Glutamatergic neuron (in vitro differentiated cells): ENCODE measurements at regions not wholly inside any gene's neighbourhood (a gene's known extent, or its start where the extent isn't known, plus 50 kb on each side); places are given as distances from the start of the nearest gene placed in this dataset.

Experiments
- DNase-seq: peaks from one replicate; pipeline ENCODE4 v3.0.0; 2022
- H3K27ac Mint-ChIP-seq: one replicate; pipeline ENCODE4 v1.8.0; 2020; ENCODE audit warnings: mild to moderate bottlenecking, mixed read lengths, inconsistent platforms; ENCODE audit not compliant: unreplicated experiment
- H3K27me3 Mint-ChIP-seq: one replicate; pipeline ENCODE4 v1.8.0; 2020; ENCODE audit warnings: mild to moderate bottlenecking, moderate library complexity, mixed read lengths, inconsistent platforms; ENCODE audit not compliant: unreplicated experiment
- H3K36me3 Mint-ChIP-seq: one replicate; pipeline ENCODE4 v1.8.0; 2020; ENCODE audit warnings: mild to moderate bottlenecking, mixed read lengths, inconsistent platforms; ENCODE audit not compliant: unreplicated experiment
- H3K4me1 Mint-ChIP-seq: one replicate; pipeline ENCODE4 v1.8.0; 2020; ENCODE audit warnings: mild to moderate bottlenecking, low read depth, mixed read lengths, inconsistent platforms; ENCODE audit not compliant: unreplicated experiment
- H3K4me3 Mint-ChIP-seq: one replicate; pipeline ENCODE4 v1.8.0; 2020; ENCODE audit warnings: mild to moderate bottlenecking, mixed read lengths, inconsistent platforms; ENCODE audit not compliant: unreplicated experiment
- H3K9me3 Mint-ChIP-seq: one replicate; pipeline ENCODE4 v1.8.0; 2020; ENCODE audit warnings: mild to moderate bottlenecking, moderate library complexity, mixed read lengths, inconsistent platforms; ENCODE audit not compliant: unreplicated experiment
- CTCF ChIP-seq: fragments of 200-600 bp; sonication (generic); IDR thresholded peaks from one replicate; pipeline ENCODE4 v1.5.0; 2021; ENCODE audit not compliant: partially characterized antibody, unreplicated experiment

- Mint-ChIP-seq H3K4me3 (no peak overlapping the region), H3K36me3 (no peaks in the 10 kb centered on the region)
Observed at GRCh38 chr15:29636921-29637320, 185.3 kb downstream of the TJP1 start.

GRCh38 chr15:29636140-29636539 lies 186.1 kb downstream of the TJP1 start:
- peaks cover 5% of the 10 kb centered on the region for H3K27me3 Mint-ChIP-seq
- no peak overlapping the region for H3K4me3 Mint-ChIP-seq
- no peaks in the 10 kb centered on the region for H3K36me3 Mint-ChIP-seq
- no peak overlapping the region for H3K27ac Mint-ChIP-seq
- H3K9me3 Mint-ChIP-seq: no peaks in the 10 kb centered on the region
- peaks cover 6% of the 10 kb centered on the region for H3K4me1 Mint-ChIP-seq
- TF ChIP-seq CTCF: no peak
- DNase-seq: no peak

More at GRCh38 chr15:29636921-29637320, 185.3 kb downstream of the TJP1 start:
- DNase-seq: no peak
- Mint-ChIP-seq H3K27ac (no peak overlapping the region), H3K9me3 (no peaks in the 10 kb centered on the region), H3K27me3 (peaks cover 4% of the 10 kb centered on the region), H3K4me1 (peaks cover 6% of the 10 kb centered on the region)
- TF ChIP-seq CTCF: no peak

- Mint-ChIP-seq H3K4me1 (peaks cover 6% of the 10 kb centered on the region), H3K9me3 (no peaks in the 10 kb centered on the region), H3K27ac (no peak overlapping the region), H3K27me3 (peaks cover 7% of the 10 kb centered on the region), H3K4me3 (no peak overlapping the region), H3K36me3 (no peaks in the 10 kb centered on the region)
- no peak for DNase-seq
- TF ChIP-seq CTCF: no peak
Observed at GRCh38 chr15:29635513-29636098, 186.7 kb downstream of the TJP1 start.

- Mint-ChIP-seq H3K36me3 (no peaks in the 10 kb centered on the region), H3K9me3 (no peaks in the 10 kb centered on the region), H3K27me3 (peaks cover 7% of the 10 kb centered on the region), H3K4me3 (no peak overlapping the region), H3K27ac (no peak overlapping the region), H3K4me1 (peaks cover 6% of the 10 kb centered on the region)
- no peak for DNase-seq
- TF ChIP-seq CTCF: no peak
Observed at GRCh38 chr15:29633971-29634370, 188.3 kb downstream of the TJP1 start.

GRCh38 chr15:29632671-29633406 lies 189.4 kb downstream of the TJP1 start:
- H3K27me3 Mint-ChIP-seq: peaks cover 7% of the 10 kb centered on the region
- no peaks in the 10 kb centered on the region for H3K36me3 Mint-ChIP-seq
- H3K9me3 Mint-ChIP-seq: no peaks in the 10 kb centered on the region
- no peak overlapping the region for H3K4me3 Mint-ChIP-seq
- TF ChIP-seq CTCF: no peak
- no peak for DNase-seq
- H3K27ac Mint-ChIP-seq: no peak overlapping the region
- H3K4me1 Mint-ChIP-seq: peaks cover 6% of the 10 kb centered on the region
